Gastrocnemius medialis (tissue), 4 donors: ENCODE measurements at regions not wholly inside any gene's neighbourhood (a gene's known extent, or its start where the extent isn't known, plus 50 kb on each side); places are given as distances from the start of the nearest gene placed in this dataset.
"Not testable (repeated sequence)": the region's sequence is repeated elsewhere in the genome, so short reads cannot be mapped to it uniquely, and the experiment has no call there.

ENCODE experiments used
- CTCF ChIP-seq, 5 experiments: fragments of 450-650 bp in 3 of 5; fragments of 200-600 bp in 2 of 5; sonication (generic) in 2 of 5; IDR thresholded peaks in 4 of 5; conservative IDR thresholded peaks in 1 of 5; 1 replicate in 4 of 5; 2 replicates in 1 of 5; pipeline ENCODE4 v1.5.1; 2016 to 2019; ENCODE audit warnings: antibody characterized with exemption in 5 of 5, mild to moderate bottlenecking in 3 of 5, moderate library complexity in 3 of 5
- POLR2A ChIP-seq, 2 donors: fragments of 450-650 bp; IDR thresholded peaks; one replicate each; pipeline ENCODE4 v1.6.1; 2017; ENCODE audit warnings: antibody characterized with exemption in 2 of 2, mild to moderate bottlenecking in 2 of 2, moderate library complexity in 2 of 2

- TF ChIP-seq CTCF (IDR thresholded peaks at IDR 0.05 in 4 of 5, conservative IDR thresholded peaks at IDR 0.05 in 1 of 5); POLR2A (IDR thresholded peaks at IDR 0.05): not testable (repeated sequence)
Observed at GRCh38 chr7:66456431-66456830, 172.2 kb upstream of the KCTD7 start.
